A549 (cell line): ENCODE measurements at regions not wholly inside any gene's neighbourhood (a gene's known extent, or its start where the extent isn't known, plus 50 kb on each side); places are given as distances from the start of the nearest gene placed in this dataset.

ENCODE experiments used
- ATAC-seq, 2 experiments: fragments of 200-7000 bp in 1 of 2; fragments of >200 bp in 1 of 2; cut with Nextera tagmentation in 1 of 2; cut with Tn5 transposase in 1 of 2; 3 replicates each; pipeline versions ENCODE4 v1.8.0 to v1.9.1; 2018 to 2020; ENCODE audit warnings: mild to moderate bottlenecking in 1 of 2, moderate library complexity in 1 of 2
- CTCF ChIA-PET: fragments of 300-600 bp; sonication (Branson Sonifier 250); formaldehyde crosslinking; extraction: SDS; loops from one replicate; lab custom pipeline; 2021; ENCODE audit warnings: antibody characterized with exemption, inconsistent platforms; lab: Yijun Ruan, JAX
- POLR2A ChIA-PET: fragments of 350-600 bp; formaldehyde crosslinking; extraction: SDS; loops from one replicate; lab custom pipeline; 2021; ENCODE audit warnings: antibody characterized with exemption, inconsistent platforms; lab: Yijun Ruan, JAX
- DNase-seq, 2 experiments: peaks; one replicate each; pipeline versions ENCODE4 v3.0.0 to v3.0.0-alpha.2; 2011 to 2016; ENCODE audit warnings: low read depth in 1 of 2, low spot score in 1 of 2
- FAIRE-seq: peaks from 2 replicates; lab custom pipeline; 2011; peaks lifted over from hg19 to GRCh38; lab: Jason Lieb, UNC
- H3K27ac ChIP-seq, 2 experiments: fragments of >200 bp; sonication (Bioruptor Twin); formaldehyde crosslinking; 3 replicates each; pipeline ENCODE4 v1.5.1; 2016 to 2017
- H3K4me1 ChIP-seq: fragments of >200 bp; sonication (Bioruptor Twin); formaldehyde crosslinking; 3 replicates; pipeline ENCODE4 v1.6.1; 2016
- H3K4me2 ChIP-seq: fragments of >200 bp; sonication (Bioruptor Twin); formaldehyde crosslinking; 3 replicates; pipeline ENCODE4 v1.6.1; 2016
- H3K4me3 ChIP-seq: fragments of >200 bp; sonication (Bioruptor Twin); formaldehyde crosslinking; 3 replicates; pipeline ENCODE4 v1.5.1; 2016
- H3K9me3 ChIP-seq: fragments of >200 bp; sonication (Bioruptor Twin); formaldehyde crosslinking; 3 replicates; pipeline ENCODE4 v1.6.1; 2016
- ATOH8 ChIP-seq: fragments of 250-450 bp; sonication (Bioruptor Pico); IDR thresholded peaks from 2 replicates; pipeline ENCODE4 v1.5.0; 2020; ENCODE audit warnings: low read depth, mild to moderate bottlenecking, moderate library complexity
- BCL3 ChIP-seq: fragments of >200 bp; sonication (Bioruptor Twin); formaldehyde crosslinking; IDR thresholded peaks from 3 replicates; pipeline ENCODE4 v1.6.1; 2016
- CHD2 ChIP-seq: fragments of 150-350 bp; IDR thresholded peaks from 2 replicates; pipeline ENCODE4 v1.6.1; 2014; ENCODE audit warnings: low read length; ENCODE audit not compliant: partially characterized antibody
- CHD4 ChIP-seq: fragments of 200-600 bp; sonication (generic); IDR thresholded peaks from 2 replicates; pipeline ENCODE4 v1.6.1; 2016; ENCODE audit warnings: antibody characterized with exemption, mild to moderate bottlenecking, borderline replicate concordance
- EHF ChIP-seq: fragments of 250-450 bp; sonication (Bioruptor Pico); IDR thresholded peaks from 2 replicates; pipeline ENCODE4 v1.5.0; 2020; ENCODE audit warnings: mild to moderate bottlenecking
- EHMT2 ChIP-seq: fragments of 200-600 bp; sonication (generic); IDR thresholded peaks from 2 replicates; pipeline ENCODE4 v1.6.1; 2016; ENCODE audit warnings: antibody characterized with exemption, low read depth, mild to moderate bottlenecking, moderate library complexity
- ELK1 ChIP-seq: fragments of 150-350 bp; IDR thresholded peaks from 2 replicates; pipeline ENCODE4 v1.6.1; 2014; ENCODE audit warnings: low read depth, mild to moderate bottlenecking, low read length
- EP300 ChIP-seq, 2 experiments: fragments of >200 bp; sonication (Bioruptor Twin); formaldehyde crosslinking; IDR thresholded peaks; 2 replicates in 1 of 2; 3 replicates in 1 of 2; pipeline ENCODE4 v1.6.1; 2016 to 2017
- FOXS1 ChIP-seq: fragments of 250-450 bp; sonication (Bioruptor Pico); IDR thresholded peaks from 2 replicates; pipeline ENCODE4 v1.5.0; 2020; ENCODE audit warnings: mild to moderate bottlenecking, moderate library complexity
- HDAC2 ChIP-seq: fragments of 200-600 bp; sonication (generic); IDR thresholded peaks from 2 replicates; pipeline ENCODE4 v1.6.1; 2016
- HEYL ChIP-seq: fragments of 250-450 bp; sonication (Bioruptor Pico); IDR thresholded peaks from 2 replicates; pipeline ENCODE4 v1.8.0; 2021; ENCODE audit warnings: mild to moderate bottlenecking, moderate library complexity
- HMGXB4 ChIP-seq: fragments of 250-450 bp; sonication (Bioruptor Pico); IDR thresholded peaks from 2 replicates; pipeline ENCODE4 v1.5.0; 2021; ENCODE audit warnings: mild to moderate bottlenecking, moderate library complexity, borderline replicate concordance
- HOXA7 ChIP-seq: fragments of 250-450 bp; sonication (Bioruptor Pico); IDR thresholded peaks from 2 replicates; pipeline ENCODE4 v1.5.0; 2020; ENCODE audit warnings: mild to moderate bottlenecking, moderate library complexity
- HOXB5 ChIP-seq: fragments of 250-450 bp; sonication (Bioruptor Pico); IDR thresholded peaks from 2 replicates; pipeline ENCODE4 v1.5.0; 2020; ENCODE audit warnings: mild to moderate bottlenecking, moderate library complexity
- JUN ChIP-seq, 2 experiments: fragments of >200 bp; sonication (Bioruptor Twin); formaldehyde crosslinking; IDR thresholded peaks; 2 replicates in 1 of 2; 3 replicates in 1 of 2; pipeline ENCODE4 v1.6.1; 2016 to 2017
- MAFK ChIP-seq: fragments of 450-650 bp; IDR thresholded peaks from 2 replicates; pipeline ENCODE4 v1.6.1; 2014; ENCODE audit not compliant: partially characterized antibody
- MAX ChIP-seq: IDR thresholded peaks from 2 replicates; pipeline ENCODE4 v1.6.1; 2012
- NPAS2 ChIP-seq: fragments of 250-450 bp; sonication (Bioruptor Pico); IDR thresholded peaks from 2 replicates; pipeline ENCODE4 v1.8.0; 2022; ENCODE audit warnings: mild to moderate bottlenecking, moderate library complexity, borderline replicate concordance
- PBX3 ChIP-seq: IDR thresholded peaks from 2 replicates; pipeline ENCODE4 v1.6.1; 2012
- RAD21 ChIP-seq, 2 experiments: fragments of >200 bp in 1 of 2; sonication (Bioruptor Twin) in 1 of 2; formaldehyde crosslinking in 1 of 2; IDR thresholded peaks in 1 of 2; conservative IDR thresholded peaks in 1 of 2; 2 replicates in 1 of 2; 3 replicates in 1 of 2; pipeline ENCODE4 v1.6.1; 2012 to 2018; ENCODE audit warnings: inconsistent platforms in 1 of 2
- RARB ChIP-seq: fragments of 250-450 bp; sonication (Bioruptor Pico); IDR thresholded peaks from 2 replicates; pipeline ENCODE4 v1.8.0; 2021; ENCODE audit warnings: mild to moderate bottlenecking, moderate library complexity
- RFX5 ChIP-seq: fragments of 450-650 bp; IDR thresholded peaks from 2 replicates; pipeline ENCODE4 v1.7.1; 2014; ENCODE audit warnings: antibody characterized with exemption, mild to moderate bottlenecking, moderate library complexity
- RNF2 ChIP-seq: fragments of 200-600 bp; sonication (generic); IDR thresholded peaks from 2 replicates; pipeline ENCODE4 v1.6.1; 2016; ENCODE audit warnings: low read depth, mild to moderate bottlenecking, antibody characterized with exemption, moderate library complexity, borderline replicate concordance
- SMC3 ChIP-seq: fragments of >200 bp; sonication (Bioruptor Twin); formaldehyde crosslinking; IDR thresholded peaks from 3 replicates; pipeline ENCODE4 v1.6.1; 2018; ENCODE audit warnings: inconsistent platforms
- TFCP2L1 ChIP-seq: fragments of 250-450 bp; sonication (Bioruptor Pico); IDR thresholded peaks from 2 replicates; pipeline ENCODE4 v1.5.0; 2021; ENCODE audit warnings: mild to moderate bottlenecking
- ZC3H11A ChIP-seq: fragments of 450-650 bp; IDR thresholded peaks from 2 replicates; pipeline ENCODE4 v1.6.1; 2014; ENCODE audit warnings: antibody characterized with exemption, mild to moderate bottlenecking
- WGBS: methylation state at CpG from one replicate; pipeline ENCODE4 v1.1.6; 2017; ENCODE audit errors: missing lambda C conversion rate; 5-methylcytosine and 5-hydroxymethylcytosine counted together

GRCh38 chr6:14501914-14502313, 384.3 kb downstream of the CD83 start:
- H3K4me1 ChIP-seq, result peaks cover 28% of the 10 kb centered on the region
- no peak for ATAC-seq
- no peak for FAIRE-seq
- ChIA-PET POLR2A (no interaction called here), CTCF (no interaction called here)
- peak overlapping the region; percentile 44; the same call in 2 of the 3 replicates for H3K4me2 ChIP-seq
- TF ChIP-seq HOXB5 (CRISPR knock-in tag) (no peak), NPAS2 (CRISPR knock-in tag) (no peak), EP300 (IDR thresholded peaks at IDR 0.05) (no peak), BCL3 (no peak), FOXS1 (no peak), HOXA7 (CRISPR knock-in tag) (no peak), ELK1 (no peak), HMGXB4 (CRISPR knock-in tag) (no peak), EHF (CRISPR knock-in tag) (no peak), JUN (IDR thresholded peaks at IDR 0.05) (no peak), EHMT2 (no peak), ZC3H11A (no peak), CHD2 (no peak), RFX5 (no peak), RNF2 (no peak), RAD21 (conservative IDR thresholded peaks at IDR 0.05 in 1 of 2, IDR thresholded peaks at IDR 0.05 in 1 of 2) (no peak)
- no peak overlapping the region for H3K4me3 ChIP-seq
- no peak for DNase-seq
- no peaks in the 10 kb centered on the region for H3K9me3 ChIP-seq
- WGBS, result 63% methylated on average over 3 of the region's 5 CpGs
- H3K27ac ChIP-seq, result peak overlapping the region; percentile 53 to 80; a peak in 5 of 6 replicates

- Histone ChIP-seq H3K4me2 (peak overlapping the region; percentile 44), H3K9me3 (no peaks in the 10 kb centered on the region), H3K27ac (peak overlapping the region; percentile 53 to 80; a peak in 5 of 6 replicates), H3K4me1 (peaks cover 28% of the 10 kb centered on the region), H3K4me3 (no peak overlapping the region)
- DNase-seq (peak in 1 of 2 experiments; percentile 46), FAIRE-seq (no peak), ATAC-seq (peak; percentile 36 to 50; a peak in 3 of 6 replicates)
- ChIA-PET POLR2A (no interaction called here), CTCF (no interaction called here)
- TF ChIP-seq SMC3 (no peak), MAX (0 out of 2 replicates have a peak, but pooled peaks have one; percentile 27)
- 43% methylated on average over 6 of the region's 6 CpGs for WGBS
Observed at GRCh38 chr6:14502551-14502950, 385.0 kb downstream of the CD83 start.

GRCh38 chr6:14505401-14505800, 387.8 kb downstream of the CD83 start:
- FAIRE-seq, result no peak
- 85% methylated on average over 6 of the region's 6 CpGs for WGBS

More at GRCh38 chr6:14505401-14505800, 387.8 kb downstream of the CD83 start:
- DNase-seq, result no peak
- Histone ChIP-seq H3K4me3 (no peak overlapping the region), H3K9me3 (no peaks in the 10 kb centered on the region), H3K27ac (no peak overlapping the region), H3K4me2 (no peak overlapping the region), H3K4me1 (peaks cover 12% of the 10 kb centered on the region)
- no peak for ATAC-seq
- ChIA-PET POLR2A (no interaction called here), CTCF (interaction anchor here (0.6 kb wide), 1 partner anchor 167 kb away, joined by 3 read pairs; no protein-coding TSS in a partner anchor)
- no peak for TF ChIP-seq CHD4
- no peak for TF ChIP-seq ZC3H11A
- no peak for TF ChIP-seq RNF2
- no peak for TF ChIP-seq ATOH8 (CRISPR knock-in tag)
- no peak for TF ChIP-seq HOXA7 (CRISPR knock-in tag)
- TF ChIP-seq CHD2, result no peak
- TF ChIP-seq MAFK, result no peak
- no peak for TF ChIP-seq RARB
- no peak for TF ChIP-seq HDAC2
- no peak for TF ChIP-seq HEYL (CRISPR knock-in tag)
- TF ChIP-seq TFCP2L1 (CRISPR knock-in tag), result no peak
- no peak for TF ChIP-seq PBX3
- no peak for TF ChIP-seq ELK1
- TF ChIP-seq HOXB5 (CRISPR knock-in tag), result no peak
